HEK293T (cell line): ENCODE measurements at regions not wholly inside any gene's neighbourhood (a gene's known extent, or its start where the extent isn't known, plus 50 kb on each side); places are given as distances from the start of the nearest gene placed in this dataset.

ENCODE experiments used
- FOXA1 ChIP-seq: fragments of 450-650 bp; IDR thresholded peaks from 2 replicates; pipeline ENCODE4 v1.6.1; 2016; ENCODE audit warnings: mild to moderate bottlenecking
- FOXK2 ChIP-seq: fragments of 450-650 bp; IDR thresholded peaks from 2 replicates; pipeline ENCODE4 v1.6.1; 2016; ENCODE audit warnings: mild to moderate bottlenecking
- FOXM1 ChIP-seq: fragments of 450-650 bp; IDR thresholded peaks from 2 replicates; pipeline ENCODE4 v1.6.1; 2017; ENCODE audit warnings: mild to moderate bottlenecking, borderline replicate concordance
- HDGF ChIP-seq: fragments of 450-650 bp; IDR thresholded peaks from 2 replicates; pipeline ENCODE4 v1.6.1; 2017; ENCODE audit warnings: antibody characterized with exemption, borderline replicate concordance
- SUZ12 ChIP-seq: fragments of 450-650 bp; IDR thresholded peaks from 2 replicates; pipeline ENCODE4 v1.6.1; 2016; ENCODE audit warnings: mild to moderate bottlenecking
- ZNF384 ChIP-seq: fragments of 450-650 bp; IDR thresholded peaks from 2 replicates; pipeline ENCODE4 v1.6.1; 2016

DNA sequence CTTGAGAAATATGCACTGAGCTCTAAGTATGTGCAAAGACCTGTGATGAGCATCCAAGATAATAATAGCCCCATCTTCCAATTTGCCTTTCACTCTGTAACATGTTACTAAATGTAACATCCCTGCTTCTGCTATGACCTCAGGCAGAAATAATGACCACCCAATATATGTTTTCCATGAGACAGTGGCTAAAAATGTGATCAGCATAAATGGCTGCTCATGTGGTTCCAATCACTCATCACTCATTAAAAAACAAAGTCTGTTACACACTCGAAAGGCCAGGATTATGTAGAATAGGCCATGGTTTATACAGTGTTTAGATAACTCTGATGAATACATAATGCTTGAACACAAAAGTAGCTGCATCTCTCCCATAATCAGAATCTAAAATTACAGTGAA is 71.4 kb upstream of the MOCS2 start:
- TF ChIP-seq FOXM1 (no peak), SUZ12 (no peak), HDGF (no peak), FOXA1 (no peak), ZNF384 (no peak), FOXK2 (no peak)
